ENCODE measurements at regions not wholly inside any gene's neighbourhood (a gene's known extent, or its start where the extent isn't known, plus 50 kb on each side); places are given as distances from the start of the nearest gene placed in this dataset.
"Not testable (repeated sequence)": the region's sequence is repeated elsewhere in the genome, so short reads cannot be mapped to it uniquely, and the experiment has no call there.

- DNase-seq: peak; percentile 2 to 38
Measured at GRCh38 chr1:96865731-96866685, 144.4 kb downstream of the PTBP2 start.

DNA sequence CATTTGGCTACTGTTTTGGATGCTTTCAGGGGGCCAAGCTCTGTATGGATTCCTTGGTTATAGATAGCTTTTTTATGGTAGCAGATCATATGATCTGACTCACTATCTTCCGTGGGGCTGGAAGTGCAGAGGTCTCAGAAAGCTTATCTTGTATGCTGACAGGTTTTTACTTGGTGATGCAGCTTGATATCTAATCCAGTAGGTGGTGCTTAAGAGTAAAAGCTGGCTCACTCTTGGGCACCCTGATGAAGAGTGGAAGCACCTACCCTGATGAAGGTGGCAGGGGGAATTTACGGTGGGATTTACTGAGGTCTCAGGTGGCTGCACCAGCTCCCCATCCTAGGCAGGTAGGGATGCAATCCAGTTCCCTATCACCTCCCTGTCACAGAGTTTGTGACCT lies 151.2 kb downstream of the PTBP2 start:
- DNase-seq: no peak

- no peak for DNase-seq
Measured at GRCh38 chr1:96878640-96879039, 157.1 kb downstream of the PTBP2 start.

- DNase-seq: no peak
Measured at GRCh38 chr1:96880626-96881025, 159.0 kb downstream of the PTBP2 start.

DNA sequence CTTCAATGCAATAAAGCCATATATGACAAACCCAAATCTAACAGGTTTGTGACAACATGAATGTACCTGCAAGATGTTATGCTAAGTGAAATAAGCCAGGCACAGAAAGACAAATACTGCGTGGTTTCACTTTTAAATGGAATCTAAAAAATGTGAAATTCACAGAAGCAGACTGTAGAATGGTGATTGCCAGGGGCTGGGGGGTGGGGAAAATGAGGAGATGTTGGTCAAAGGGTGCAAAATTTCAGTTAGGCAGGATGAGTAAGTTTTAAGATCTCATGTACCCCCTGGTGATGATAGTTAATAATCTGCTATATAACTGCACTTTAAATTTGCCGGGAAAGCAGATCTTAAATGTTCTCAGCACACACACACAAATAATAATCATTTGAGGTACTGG lies 160.5 kb downstream of the PTBP2 start:
- no peak for DNase-seq

DNA sequence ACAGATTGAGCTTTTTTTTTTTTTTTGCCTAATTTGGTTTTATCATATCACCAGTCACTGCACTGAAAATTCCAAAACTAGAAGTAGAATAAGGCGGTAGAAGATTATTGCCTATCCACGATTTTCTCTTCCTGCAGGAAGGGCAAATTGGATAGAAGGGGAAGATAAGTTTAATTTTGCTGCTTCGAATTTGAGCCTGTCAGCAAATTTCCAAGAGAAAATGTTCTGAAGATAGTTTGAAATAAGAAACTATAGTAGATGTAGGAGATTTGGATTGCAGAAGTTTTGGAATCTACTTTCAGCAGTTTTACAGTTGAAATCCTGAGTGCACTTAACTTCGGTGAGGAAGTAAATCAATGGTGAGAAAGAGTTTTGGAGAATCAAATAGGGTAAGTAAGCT lies 164.9 kb downstream of the PTBP2 start:
- DNase-seq: no peak

- no peak for DNase-seq
Measured at GRCh38 chr1:96887501-96887900, 165.9 kb downstream of the PTBP2 start.

DNA sequence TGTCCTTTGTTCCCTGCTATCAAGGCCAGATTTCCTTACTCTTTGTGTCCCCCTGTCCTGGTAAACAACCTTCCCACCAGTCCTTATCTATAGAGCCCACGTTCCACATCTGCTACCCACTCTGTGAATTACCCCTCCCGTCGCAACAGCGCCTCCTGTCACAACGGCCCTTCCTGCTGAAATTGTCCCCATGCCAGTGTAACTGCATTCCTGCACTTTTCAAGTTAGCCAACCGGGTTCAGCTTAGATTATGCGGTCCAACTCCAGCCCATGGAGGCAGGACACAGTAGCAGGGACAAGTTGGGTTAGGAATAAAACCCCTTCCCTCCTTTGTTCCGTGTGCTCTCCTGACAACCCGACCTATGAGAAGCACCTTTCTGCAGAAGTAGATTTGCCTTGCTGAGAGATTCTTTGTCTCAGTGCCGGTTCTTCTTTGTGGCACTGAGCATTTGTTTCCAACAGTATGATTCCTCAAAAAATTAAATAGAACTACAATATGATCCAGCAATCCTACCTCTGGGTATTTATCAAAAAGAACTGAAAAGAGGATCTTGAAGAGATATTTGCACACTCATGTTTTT lies 180.3 kb downstream of the PTBP2 start:
- no peak for DNase-seq

DNA sequence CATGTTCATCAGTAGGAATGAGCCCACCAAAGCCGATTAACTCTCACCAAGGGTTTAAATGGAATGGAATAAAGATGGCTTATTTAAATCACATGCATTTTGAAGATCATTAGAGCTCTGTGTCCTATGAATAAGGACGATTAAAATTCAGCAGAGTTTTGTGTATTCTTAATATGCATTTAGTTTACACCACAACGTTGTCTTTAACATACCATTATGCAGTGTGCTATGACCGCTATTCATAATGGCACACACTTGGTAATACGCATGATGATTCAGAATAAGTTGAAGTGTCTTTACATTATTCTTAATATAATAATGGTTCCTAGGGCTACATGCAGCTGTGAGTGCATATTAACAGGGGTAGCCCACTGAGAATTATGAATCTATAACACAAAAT lies 190.7 kb downstream of the PTBP2 start:
- DNase-seq: no peak

DNA sequence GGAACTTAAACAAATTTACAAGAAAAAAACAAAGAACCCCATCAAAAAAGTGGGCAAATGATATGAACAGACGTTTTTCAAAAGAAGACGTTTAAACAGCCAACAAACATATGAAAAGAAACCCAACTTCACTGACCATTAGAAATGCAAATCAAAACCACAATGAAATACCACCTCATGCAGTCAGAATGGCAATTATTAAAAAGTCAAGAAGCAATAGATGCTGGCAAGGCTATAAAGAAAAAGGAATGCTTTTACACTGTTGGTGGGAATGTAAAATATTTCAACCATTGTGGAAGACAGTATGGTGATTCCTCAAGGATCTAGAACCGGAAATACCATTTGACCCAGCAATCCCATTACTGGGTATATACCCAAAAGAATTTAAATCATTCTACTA lies 194.1 kb downstream of the PTBP2 start:
- DNase-seq: not testable (repeated sequence)

DNA sequence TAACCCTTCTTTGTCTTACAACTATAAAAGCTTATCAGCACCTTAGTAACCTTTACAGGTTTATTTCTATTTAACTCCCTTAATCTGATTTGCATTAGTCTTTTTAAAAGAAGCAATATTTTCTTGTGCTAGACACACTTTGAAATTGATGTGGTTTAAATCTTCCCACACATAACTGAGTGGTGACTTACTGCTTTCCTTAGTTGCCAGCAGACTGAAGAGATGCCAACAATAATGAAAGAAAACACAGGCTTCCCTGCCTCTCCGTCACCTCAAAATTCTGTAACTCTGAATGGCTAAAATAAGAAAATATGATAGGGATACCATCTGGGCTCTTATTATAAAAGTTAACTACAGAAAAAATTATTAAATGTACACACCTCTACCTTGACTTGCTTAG lies 196.8 kb downstream of the PTBP2 start:
- DNase-seq: no peak

DNA sequence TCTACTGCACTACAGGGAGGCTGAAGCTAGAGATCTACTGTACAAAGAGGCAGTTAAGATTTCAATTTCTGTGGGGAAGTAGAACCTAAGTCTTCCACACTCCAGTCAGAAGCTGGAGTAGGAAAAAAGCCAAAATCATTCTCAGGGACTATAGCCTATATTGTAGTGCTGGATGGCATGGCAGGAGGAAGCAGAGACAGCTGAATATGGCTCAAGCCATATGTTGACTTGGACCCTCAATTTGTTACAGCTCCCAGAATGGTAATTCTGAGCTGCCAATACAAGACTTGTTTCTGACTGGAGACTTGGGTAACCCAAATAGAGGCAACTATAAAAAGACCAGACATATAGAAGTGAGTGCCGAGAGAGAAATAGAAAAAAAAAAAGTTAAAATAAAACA lies 200.6 kb downstream of the PTBP2 start:
- DNase-seq: no peak

- no peak for DNase-seq
Measured at GRCh38 chr1:96923753-96924152, 202.2 kb downstream of the PTBP2 start.

- no peak for DNase-seq
Measured at GRCh38 chr1:96926176-96926575, 204.6 kb downstream of the PTBP2 start.

DNA sequence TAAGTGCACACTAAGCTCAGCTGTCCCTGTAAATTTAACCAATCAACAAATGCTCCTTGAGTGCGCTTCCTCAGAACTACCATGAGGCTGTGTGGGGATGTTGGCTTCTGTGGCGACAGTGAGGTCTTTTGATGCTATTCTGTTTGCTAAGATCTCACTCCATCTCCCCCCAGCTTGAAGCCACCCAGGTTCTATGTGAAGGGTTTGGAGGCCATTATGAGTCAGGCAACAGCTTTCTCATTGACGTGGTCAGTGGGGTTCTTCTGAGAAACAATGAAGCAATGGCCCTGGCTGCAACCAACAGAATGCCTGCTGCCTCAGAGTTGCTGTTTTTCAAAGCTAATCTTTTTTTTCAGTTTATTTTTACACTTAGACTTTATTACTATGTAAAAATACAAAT lies 205.5 kb downstream of the PTBP2 start:
- DNase-seq: no peak

- no peak for DNase-seq
Measured at GRCh38 chr1:96931136-96931535, 209.6 kb downstream of the PTBP2 start.

- no peak for DNase-seq
Measured at GRCh38 chr1:96934282-96934681, 212.7 kb downstream of the PTBP2 start.

- DNase-seq: no peak
Measured at GRCh38 chr1:96944432-96945092, 223.0 kb downstream of the PTBP2 start.

DNA sequence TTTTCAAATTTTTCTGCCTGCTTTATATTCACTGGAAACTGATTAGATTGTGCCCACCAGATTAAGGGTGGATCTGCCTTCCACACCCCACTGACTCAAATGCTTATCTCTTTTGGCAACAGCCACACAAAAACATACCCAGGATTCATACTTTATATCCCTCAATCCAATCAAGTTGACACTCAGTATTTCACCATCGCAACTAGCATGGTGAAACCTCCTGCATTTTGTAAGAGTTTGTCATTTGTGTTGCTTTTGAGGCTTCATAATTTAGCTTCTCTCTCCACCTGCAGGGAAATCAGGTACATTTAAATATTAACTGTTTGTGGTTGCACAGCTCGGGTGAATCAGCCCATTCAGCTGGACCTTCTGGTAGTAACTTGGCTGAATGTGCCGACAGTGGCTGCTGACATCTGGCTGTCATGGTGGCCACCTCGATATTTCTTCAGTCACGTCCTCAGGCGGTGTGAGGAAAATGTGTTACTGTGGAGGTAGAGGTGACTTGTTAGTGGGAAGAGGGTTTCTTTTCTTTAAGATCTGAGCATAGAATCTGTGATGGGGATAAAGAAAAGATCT lies 224.0 kb downstream of the PTBP2 start:
- no peak for DNase-seq

DNA sequence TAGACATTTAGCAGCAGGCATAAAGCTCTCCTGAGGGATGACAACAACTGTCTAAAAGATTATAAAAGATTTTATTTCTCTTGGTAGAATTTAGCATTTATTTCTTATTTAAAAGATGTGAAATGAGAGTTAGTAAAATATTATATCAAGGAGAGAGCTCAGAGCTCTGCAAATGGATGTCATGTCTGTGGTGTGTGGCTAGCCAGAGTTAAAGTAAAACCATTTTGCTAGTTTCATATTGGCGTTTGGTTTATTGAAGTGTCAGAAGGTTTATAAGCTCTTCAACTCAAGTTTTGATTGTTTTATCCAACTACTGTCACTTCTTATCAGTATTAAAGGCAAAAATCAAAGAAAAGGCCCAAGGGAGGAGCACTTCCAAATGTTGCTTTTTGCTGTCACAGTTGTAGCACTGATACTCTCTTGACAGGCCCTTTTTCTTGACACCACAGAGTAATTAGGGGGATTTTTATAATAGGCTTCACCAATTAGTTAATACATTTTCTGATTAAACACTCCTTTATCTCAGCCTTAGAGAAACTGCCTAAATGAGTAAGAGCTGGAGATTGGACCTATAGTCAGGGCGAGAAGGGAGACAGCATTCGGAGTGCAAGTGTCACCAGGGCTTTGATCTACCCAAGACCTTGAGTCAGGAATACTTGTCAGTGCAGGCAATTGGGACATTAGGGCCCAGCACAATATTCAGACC lies 233.9 kb downstream of the PTBP2 start:
- no peak for DNase-seq

DNA sequence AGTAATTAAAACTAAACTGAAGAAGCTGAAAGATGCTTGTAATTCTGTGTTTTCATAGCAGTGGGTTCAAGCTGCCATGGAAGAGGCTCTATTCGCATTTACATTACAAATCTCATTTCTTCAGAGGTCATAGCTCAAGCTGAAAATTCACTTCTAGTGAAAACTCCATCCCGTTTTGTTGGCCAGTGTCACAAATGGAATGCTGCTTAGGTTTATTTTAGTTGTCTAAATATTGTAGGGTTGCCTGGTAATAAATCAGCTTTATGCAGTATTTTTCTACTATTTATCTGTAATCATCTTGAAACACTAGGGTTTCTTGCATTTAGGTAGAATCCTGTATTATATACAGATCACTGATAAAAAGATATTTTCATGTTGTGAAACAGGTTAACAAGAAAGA lies 240.6 kb downstream of the PTBP2 start:
- DNase-seq: no peak

DNA sequence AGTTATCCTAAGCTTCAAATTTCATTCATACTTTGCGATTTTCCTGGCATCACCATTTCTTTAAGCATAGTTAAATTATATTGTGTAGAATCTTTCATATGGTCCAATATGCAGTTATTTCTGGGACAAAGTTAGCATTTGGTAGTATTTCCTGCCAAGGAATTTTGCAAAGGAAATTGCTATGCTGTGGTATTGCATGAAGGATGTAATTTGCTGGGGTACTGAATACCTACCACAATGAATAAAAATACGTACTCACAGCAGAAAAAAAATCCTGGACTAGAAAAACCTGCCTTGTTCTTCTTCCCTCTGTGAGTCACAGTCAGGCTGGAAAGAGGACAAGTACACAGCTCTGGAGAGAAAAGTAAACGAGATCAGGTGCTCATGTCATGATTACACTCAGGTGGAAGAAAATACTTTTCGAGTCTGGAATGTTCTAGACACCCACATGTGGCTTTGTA lies 241.2 kb downstream of the PTBP2 start:
- no peak for DNase-seq

- DNase-seq: no peak
Measured at GRCh38 chr1:96964761-96965160, 243.2 kb downstream of the PTBP2 start.
